ENCODE measurements at regions not wholly inside any gene's neighbourhood (a gene's known extent, or its start where the extent isn't known, plus 50 kb on each side); places are given as distances from the start of the nearest gene placed in this dataset.

DNA sequence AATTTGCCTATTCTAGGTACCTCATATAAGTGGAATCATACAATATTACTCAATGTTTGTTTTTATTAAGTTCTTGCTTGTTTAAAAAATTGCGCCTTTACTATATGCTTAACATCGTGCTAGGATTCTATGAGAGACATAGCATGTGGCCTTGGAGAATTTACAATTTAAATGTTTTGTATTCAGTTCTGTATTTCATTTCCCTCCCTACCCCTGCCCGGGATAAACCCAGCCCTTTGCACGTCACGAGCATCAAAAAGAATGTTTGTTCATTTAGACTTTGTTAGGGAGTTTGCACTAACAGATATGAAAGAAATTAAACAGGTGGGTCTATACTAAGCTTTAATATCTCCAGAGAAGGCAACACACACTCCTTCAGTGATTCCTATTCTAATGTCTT, 75.7 kb downstream of the C18orf54 start:
- DNase-seq = no peak
- H3K4me3 ChIP-seq = no peak overlapping the region
- TF ChIP-seq, protein P1, sequence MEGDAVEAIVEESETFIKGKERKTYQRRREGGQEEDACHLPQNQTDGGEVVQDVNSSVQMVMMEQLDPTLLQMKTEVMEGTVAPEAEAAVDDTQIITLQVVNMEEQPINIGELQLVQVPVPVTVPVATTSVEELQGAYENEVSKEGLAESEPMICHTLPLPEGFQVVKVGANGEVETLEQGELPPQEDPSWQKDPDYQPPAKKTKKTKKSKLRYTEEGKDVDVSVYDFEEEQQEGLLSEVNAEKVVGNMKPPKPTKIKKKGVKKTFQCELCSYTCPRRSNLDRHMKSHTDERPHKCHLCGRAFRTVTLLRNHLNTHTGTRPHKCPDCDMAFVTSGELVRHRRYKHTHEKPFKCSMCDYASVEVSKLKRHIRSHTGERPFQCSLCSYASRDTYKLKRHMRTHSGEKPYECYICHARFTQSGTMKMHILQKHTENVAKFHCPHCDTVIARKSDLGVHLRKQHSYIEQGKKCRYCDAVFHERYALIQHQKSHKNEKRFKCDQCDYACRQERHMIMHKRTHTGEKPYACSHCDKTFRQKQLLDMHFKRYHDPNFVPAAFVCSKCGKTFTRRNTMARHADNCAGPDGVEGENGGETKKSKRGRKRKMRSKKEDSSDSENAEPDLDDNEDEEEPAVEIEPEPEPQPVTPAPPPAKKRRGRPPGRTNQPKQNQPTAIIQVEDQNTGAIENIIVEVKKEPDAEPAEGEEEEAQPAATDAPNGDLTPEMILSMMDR (IDR thresholded peaks at IDR 0.05) = no peak

GRCh38 chr18:54433857-54434256, 76.2 kb downstream of the C18orf54 start:
- TF ChIP-seq, protein P1 (IDR thresholded peaks at IDR 0.05) = no peak
- Histone ChIP-seq H3K27me3 (no peaks in the 10 kb centered on the region), H3K36me3 (no peaks in the 10 kb centered on the region), H3K9me3 (no peaks in the 10 kb centered on the region), H3K4me1 (no peaks in the 10 kb centered on the region), H3K4me3 (no peak overlapping the region), H3K27ac (no peak overlapping the region)
- 63 to 74% methylated on average over 1 of the region's 1 CpG for WGBS, 2 donors
- ATAC-seq (no peak), DNase-seq (no peak), FAIRE-seq (no peak)
- intact Hi-C loops (cut with DNase I) = no loop called here

More for the DNA sequence above, 75.7 kb downstream of the C18orf54 start:
- Histone ChIP-seq H3K9me3 (no peaks in the 10 kb centered on the region), H3K27ac (no peak overlapping the region), H3K4me1 (no peaks in the 10 kb centered on the region), H3K27me3 (no peaks in the 10 kb centered on the region), H3K36me3 (no peaks in the 10 kb centered on the region)
- WGBS, 2 donors = 42% methylated on average over 5 of the region's 5 CpGs
- no peak for ATAC-seq
- intact Hi-C loops (cut with DNase I) = no loop called here
- FAIRE-seq = no peak

DNA sequence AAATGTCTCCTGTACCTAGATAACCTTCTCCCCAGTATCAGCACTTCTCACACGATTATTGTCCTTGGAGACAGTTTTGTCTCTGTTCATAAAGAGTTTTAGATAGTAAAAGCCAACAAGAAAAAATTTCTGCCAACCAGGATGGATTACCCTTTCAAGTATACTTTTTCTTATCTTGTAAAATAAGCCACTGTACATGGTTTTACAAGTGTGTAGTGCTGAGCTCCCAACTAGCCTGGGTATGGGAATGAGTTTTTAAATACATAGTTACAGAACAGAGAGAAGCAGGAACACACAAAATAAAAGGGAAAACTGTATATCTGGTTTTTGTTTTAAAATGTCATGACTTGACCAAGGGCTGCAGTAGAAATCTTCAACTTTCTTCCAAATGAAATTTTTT, 76.7 kb downstream of the C18orf54 start:
- ATAC-seq = no peak
- H3K9me3 ChIP-seq = no peaks in the 10 kb centered on the region
- intact Hi-C loops (cut with DNase I) = no loop called here
- H3K27me3 ChIP-seq = no peaks in the 10 kb centered on the region
- no peak for DNase-seq
- no peak overlapping the region for H3K27ac ChIP-seq
- TF ChIP-seq, protein P1 (IDR thresholded peaks at IDR 0.05) = no peak
- no peaks in the 10 kb centered on the region for H3K4me1 ChIP-seq
- no peak for FAIRE-seq
- WGBS, 2 donors = 11 to 14% methylated on average over 1 of the region's 1 CpG
- H3K4me3 ChIP-seq = no peak overlapping the region
- H3K36me3 ChIP-seq = no peaks in the 10 kb centered on the region

GRCh38 chr18:54436501-54436900, 78.8 kb downstream of the C18orf54 start:
- DNase-seq (no peak), ATAC-seq (no peak), FAIRE-seq (no peak)
- intact Hi-C loops (cut with DNase I) = no loop called here
- Histone ChIP-seq H3K4me3 (no peak overlapping the region), H3K9me3 (no peaks in the 10 kb centered on the region), H3K4me1 (no peaks in the 10 kb centered on the region), H3K36me3 (no peaks in the 10 kb centered on the region), H3K27ac (no peak overlapping the region), H3K27me3 (no peaks in the 10 kb centered on the region)
- TF ChIP-seq, protein P1 (IDR thresholded peaks at IDR 0.05) = no peak
- 66 to 77% methylated on average over 5 of the region's 5 CpGs for WGBS, 2 donors

GRCh38 chr18:54440292-54440691, 82.6 kb downstream of the C18orf54 start:
- no peak overlapping the region for H3K4me3 ChIP-seq
- no peak for ATAC-seq
- intact Hi-C loops (cut with DNase I) = loop anchor here in 1 of 3 donors (10.0 kb wide), 1 partner anchor 215 kb away; no protein-coding TSS in a partner anchor
- 44 to 49% methylated on average over 1 of the region's 1 CpG for WGBS, 2 donors
- TF ChIP-seq, protein P1 (IDR thresholded peaks at IDR 0.05) = no peak
- H3K27ac ChIP-seq = no peak overlapping the region
- no peak for FAIRE-seq
- H3K4me1 ChIP-seq = no peaks in the 10 kb centered on the region
- no peaks in the 10 kb centered on the region for H3K27me3 ChIP-seq
- peak in 1 of 6 donors; percentile 23 for DNase-seq
- no peaks in the 10 kb centered on the region for H3K9me3 ChIP-seq
- no peaks in the 10 kb centered on the region for H3K36me3 ChIP-seq

All from pancreas (tissue), 10 donors.